Dendritic cell treated with granulocyte-macrophage colony-stimulating factor and Interleukin-4, amounts not matched to agents 40 ng/mL and 50 ng/mL, for 4 days (primary cell): ENCODE measurements at regions not wholly inside any gene's neighbourhood (a gene's known extent, or its start where the extent isn't known, plus 50 kb on each side); places are given as distances from the start of the nearest gene placed in this dataset.

ENCODE experiments used
- H3K27ac Mint-ChIP-seq: one replicate; pipeline ENCODE4 v1.8.0; 2022; ENCODE audit warnings: mild to moderate bottlenecking, mixed read lengths
- H3K27me3 Mint-ChIP-seq: one replicate; pipeline ENCODE4 v1.8.0; 2022; ENCODE audit warnings: mild to moderate bottlenecking, mixed read lengths
- H3K36me3 Mint-ChIP-seq: one replicate; pipeline ENCODE4 v1.8.0; 2022; ENCODE audit warnings: low read depth, mixed read lengths
- H3K4me1 Mint-ChIP-seq: one replicate; pipeline ENCODE4 v1.8.0; 2022; ENCODE audit warnings: low read depth, mixed read lengths
- H3K4me3 Mint-ChIP-seq: one replicate; pipeline ENCODE4 v1.8.0; 2022; ENCODE audit warnings: mild to moderate bottlenecking, moderate library complexity, mixed read lengths
- H3K9me3 Mint-ChIP-seq: one replicate; pipeline ENCODE4 v1.8.0; 2022; ENCODE audit warnings: mixed read lengths
- intact Hi-C: fragments of 100-400 bp; cut with micrococcal nuclease; formaldehyde crosslinking; loops from one replicate; pipeline ENCODE4 v1.15.0; 2022

DNA sequence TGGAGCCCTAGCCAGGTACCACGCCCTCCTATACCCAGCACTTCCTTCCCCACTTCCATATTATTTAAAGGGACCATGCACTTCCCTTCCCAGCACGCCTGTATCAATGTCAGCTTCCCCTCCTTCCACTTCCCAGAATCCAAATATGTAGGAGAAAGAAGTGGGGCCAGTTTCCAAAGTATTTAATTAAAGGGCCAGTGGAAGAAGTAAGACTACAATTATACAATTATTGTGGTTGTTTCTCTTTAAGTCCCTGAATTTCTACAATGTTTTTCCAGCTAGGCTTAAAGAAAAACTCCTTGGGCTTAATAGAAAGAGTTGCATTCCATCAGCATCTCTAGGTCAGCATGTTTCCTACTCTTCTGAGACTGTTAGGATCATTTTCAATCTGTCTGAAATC lies 515.8 kb downstream of the PREX1 start:
- peaks cover 19% of the 10 kb centered on the region for H3K27me3 Mint-ChIP-seq
- no peak overlapping the region for H3K27ac Mint-ChIP-seq
- no peaks in the 10 kb centered on the region for H3K9me3 Mint-ChIP-seq
- H3K4me3 Mint-ChIP-seq = no peak overlapping the region
- intact Hi-C loops = no loop called here
- no peaks in the 10 kb centered on the region for H3K36me3 Mint-ChIP-seq
- no peaks in the 10 kb centered on the region for H3K4me1 Mint-ChIP-seq

DNA sequence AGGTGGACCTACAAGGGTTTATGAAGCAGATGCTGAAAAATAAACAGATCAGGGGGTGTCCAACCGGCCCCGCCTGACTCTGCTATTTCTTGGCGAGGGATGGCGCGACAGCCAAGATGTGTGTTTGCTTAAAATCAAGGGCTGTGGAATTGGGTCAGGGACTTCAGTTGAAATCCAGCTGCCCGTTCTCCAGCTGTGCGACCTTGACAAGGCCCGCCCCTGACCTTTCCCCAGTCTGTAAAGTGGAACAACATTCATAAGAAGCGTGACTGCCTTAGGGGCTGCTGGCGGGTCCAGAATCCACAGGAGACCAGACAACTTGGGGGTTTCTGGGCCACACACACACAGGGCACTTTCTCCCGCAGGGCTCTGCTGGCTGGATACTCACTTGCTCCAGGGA lies 517.5 kb downstream of the PREX1 start:
- Mint-ChIP-seq H3K27me3 (peaks cover 17% of the 10 kb centered on the region), H3K27ac (no peak overlapping the region), H3K9me3 (no peaks in the 10 kb centered on the region), H3K4me3 (no peak overlapping the region), H3K4me1 (no peaks in the 10 kb centered on the region), H3K36me3 (no peaks in the 10 kb centered on the region)
- intact Hi-C loops = no loop called here

DNA sequence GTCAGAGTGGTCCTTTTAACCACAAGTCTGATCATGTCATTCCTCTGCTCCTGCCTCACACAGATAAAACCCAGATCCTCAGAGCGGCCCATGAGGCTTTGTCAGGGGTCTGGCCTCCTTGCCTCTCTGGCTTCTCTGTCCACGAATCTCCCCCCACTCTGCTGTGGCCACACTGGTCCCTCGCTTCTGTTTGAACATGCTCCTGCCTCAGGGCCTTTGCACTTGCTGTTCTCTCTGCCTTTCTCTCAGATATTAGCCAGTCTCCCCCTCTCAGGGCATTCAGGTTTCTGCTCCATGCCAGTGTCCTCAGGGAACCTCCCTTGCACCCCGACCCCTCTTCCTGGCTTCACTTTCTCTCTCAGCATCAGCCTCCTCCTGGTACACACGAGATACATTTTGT lies 518.5 kb downstream of the PREX1 start:
- H3K27ac Mint-ChIP-seq = no peak overlapping the region
- intact Hi-C loops = loop anchor here (10.0 kb wide), 1 partner anchor 1144 kb away; no protein-coding TSS in a partner anchor
- no peaks in the 10 kb centered on the region for H3K36me3 Mint-ChIP-seq
- no peaks in the 10 kb centered on the region for H3K4me1 Mint-ChIP-seq
- H3K9me3 Mint-ChIP-seq = no peaks in the 10 kb centered on the region
- H3K4me3 Mint-ChIP-seq = no peak overlapping the region
- H3K27me3 Mint-ChIP-seq = peaks cover 15% of the 10 kb centered on the region

DNA sequence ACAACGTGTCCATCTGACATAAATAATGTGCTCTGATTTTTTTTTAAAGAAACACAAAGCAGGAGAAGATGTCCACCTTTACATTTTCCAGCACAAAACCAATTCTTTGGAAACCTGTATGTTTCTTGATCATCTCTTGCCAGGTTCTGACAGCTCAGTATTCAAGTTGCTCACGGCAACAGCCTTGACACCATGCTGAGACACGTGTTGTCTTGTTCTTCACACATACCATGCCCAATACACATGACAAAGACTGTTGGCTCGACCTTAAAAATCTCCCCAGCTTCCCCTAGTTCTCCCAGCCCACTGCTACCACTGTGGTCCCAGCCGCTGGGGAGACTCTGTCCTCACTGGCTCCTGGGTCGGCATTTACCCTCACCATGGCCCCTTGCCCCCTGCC lies 518.9 kb downstream of the PREX1 start:
- Mint-ChIP-seq H3K36me3 (no peaks in the 10 kb centered on the region), H3K27ac (no peak overlapping the region), H3K27me3 (peaks cover 15% of the 10 kb centered on the region), H3K9me3 (no peaks in the 10 kb centered on the region), H3K4me3 (no peak overlapping the region), H3K4me1 (no peaks in the 10 kb centered on the region)
- intact Hi-C loops = loop anchor here (10.0 kb wide), 1 partner anchor 1144 kb away; no protein-coding TSS in a partner anchor

DNA sequence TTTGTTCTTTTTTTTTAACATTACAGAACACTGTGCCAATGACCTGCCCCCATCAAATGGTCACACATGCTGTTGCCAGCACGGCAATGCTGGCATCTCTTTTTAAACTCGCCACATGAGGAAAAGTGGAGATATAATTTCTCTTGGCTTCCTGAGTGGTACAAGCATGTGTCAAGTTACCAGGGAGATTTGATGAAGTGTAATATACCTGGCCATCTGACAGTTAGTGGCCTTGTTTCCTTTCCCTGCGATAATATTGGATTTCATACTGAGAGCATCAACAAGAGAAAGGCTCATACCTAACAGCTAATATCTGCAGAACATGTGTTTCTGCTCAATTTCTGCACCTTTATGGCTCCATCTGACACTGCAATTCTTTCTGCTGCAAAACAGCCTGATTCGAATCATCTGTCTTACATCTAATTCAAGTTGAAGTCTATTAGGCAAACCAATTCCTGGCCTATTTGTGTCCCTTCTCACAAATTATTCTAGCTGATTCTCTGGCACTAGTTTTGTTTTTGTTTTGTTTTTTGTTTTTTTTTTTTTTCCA lies 519.5 kb downstream of the PREX1 start:
- no peaks in the 10 kb centered on the region for H3K9me3 Mint-ChIP-seq
- no peaks in the 10 kb centered on the region for H3K36me3 Mint-ChIP-seq
- H3K4me1 Mint-ChIP-seq = no peaks in the 10 kb centered on the region
- intact Hi-C loops = loop anchor here (10.0 kb wide), 1 partner anchor 1144 kb away; no protein-coding TSS in a partner anchor
- H3K4me3 Mint-ChIP-seq = no peak overlapping the region
- peaks cover 14% of the 10 kb centered on the region for H3K27me3 Mint-ChIP-seq
- no peak overlapping the region for H3K27ac Mint-ChIP-seq

DNA sequence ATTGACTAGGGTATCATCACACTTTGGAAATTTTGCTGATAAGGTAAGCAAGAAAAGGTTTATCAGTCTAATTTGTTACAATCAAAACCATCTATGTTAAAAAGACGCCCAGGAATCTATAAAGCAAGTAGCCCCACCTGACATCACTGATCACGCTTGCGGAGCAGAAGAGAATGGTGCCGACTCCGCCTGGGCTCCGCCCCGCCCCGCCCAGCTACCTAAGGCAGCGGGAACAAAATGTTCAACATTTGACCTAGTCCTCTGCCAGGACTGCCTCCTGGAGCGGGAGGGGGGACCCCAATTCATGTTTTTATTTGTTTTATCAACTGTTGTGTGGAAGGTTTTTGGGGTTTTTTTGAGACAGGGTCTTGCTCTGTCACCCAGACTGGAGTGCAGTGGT lies 520.5 kb downstream of the PREX1 start:
- Mint-ChIP-seq H3K9me3 (no peaks in the 10 kb centered on the region), H3K4me1 (no peaks in the 10 kb centered on the region), H3K27ac (no peak overlapping the region), H3K27me3 (peaks cover 14% of the 10 kb centered on the region), H3K4me3 (no peak overlapping the region), H3K36me3 (no peaks in the 10 kb centered on the region)
- intact Hi-C loops = loop anchor here (10.0 kb wide), 1 partner anchor 1142 kb away; no protein-coding TSS in a partner anchor

DNA sequence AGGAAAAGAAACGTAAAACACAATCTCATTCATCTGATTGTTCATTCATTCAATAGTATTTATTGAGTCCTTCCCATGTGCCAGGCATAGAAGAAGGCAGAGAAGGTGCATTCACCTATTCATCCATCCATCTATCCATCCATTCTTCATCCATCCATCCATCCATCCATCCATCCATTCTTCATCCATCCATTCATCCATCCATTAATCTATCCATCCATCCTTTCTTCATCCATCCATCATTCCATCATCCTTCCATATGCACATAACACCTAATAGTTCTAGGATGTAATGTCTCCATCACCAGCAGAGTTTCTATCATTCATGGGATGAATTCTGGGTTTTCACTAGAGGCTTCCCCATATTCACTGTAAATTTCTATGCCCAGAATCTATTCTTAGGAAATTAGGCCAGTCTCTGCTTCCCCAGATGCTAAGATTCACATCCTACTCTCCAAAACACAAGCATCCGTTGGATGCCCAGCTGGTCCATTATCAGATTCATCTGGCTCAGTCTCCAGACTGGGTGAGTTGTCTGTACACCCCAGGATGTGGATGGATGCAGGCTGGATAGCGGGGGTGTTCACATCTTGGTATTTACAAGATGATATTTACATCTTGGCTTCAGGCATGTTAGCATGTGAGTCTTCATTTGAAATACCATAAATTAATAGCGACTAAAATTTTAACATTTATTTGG lies 517.7 kb upstream of the SULF2 start:
- intact Hi-C loops = loop anchor here (10.0 kb wide), 1 partner anchor 1138 kb away; no protein-coding TSS in a partner anchor
- Mint-ChIP-seq H3K36me3 (no peaks in the 10 kb centered on the region), H3K27ac (no peak overlapping the region), H3K9me3 (no peaks in the 10 kb centered on the region), H3K27me3 (peaks cover 10% of the 10 kb centered on the region), H3K4me3 (no peak overlapping the region), H3K4me1 (no peaks in the 10 kb centered on the region)

DNA sequence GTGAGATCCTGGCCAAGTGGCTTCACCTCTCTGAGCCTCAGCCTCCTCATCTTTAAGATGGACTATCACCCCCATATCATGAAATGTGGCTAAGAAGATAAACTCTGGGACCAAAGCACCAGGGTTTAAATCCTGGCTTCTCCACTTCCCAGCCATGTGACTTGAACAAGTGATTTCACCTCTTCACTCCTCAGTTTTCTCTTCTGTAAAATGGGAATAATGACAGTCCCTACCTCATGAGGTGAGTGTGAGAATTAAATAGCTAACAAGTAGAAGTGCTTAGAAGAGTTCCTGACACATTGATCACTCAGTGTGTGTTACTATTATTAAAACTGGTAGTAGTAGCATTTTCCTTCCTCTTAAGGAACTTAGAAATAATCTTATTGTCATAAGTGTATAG lies 516.9 kb upstream of the SULF2 start:
- Mint-ChIP-seq H3K27ac (no peak overlapping the region), H3K27me3 (peaks cover 9% of the 10 kb centered on the region), H3K4me3 (no peak overlapping the region), H3K36me3 (no peaks in the 10 kb centered on the region), H3K9me3 (no peaks in the 10 kb centered on the region), H3K4me1 (no peaks in the 10 kb centered on the region)
- intact Hi-C loops = loop anchor here (10.0 kb wide), 1 partner anchor 1137 kb away; no protein-coding TSS in a partner anchor

DNA sequence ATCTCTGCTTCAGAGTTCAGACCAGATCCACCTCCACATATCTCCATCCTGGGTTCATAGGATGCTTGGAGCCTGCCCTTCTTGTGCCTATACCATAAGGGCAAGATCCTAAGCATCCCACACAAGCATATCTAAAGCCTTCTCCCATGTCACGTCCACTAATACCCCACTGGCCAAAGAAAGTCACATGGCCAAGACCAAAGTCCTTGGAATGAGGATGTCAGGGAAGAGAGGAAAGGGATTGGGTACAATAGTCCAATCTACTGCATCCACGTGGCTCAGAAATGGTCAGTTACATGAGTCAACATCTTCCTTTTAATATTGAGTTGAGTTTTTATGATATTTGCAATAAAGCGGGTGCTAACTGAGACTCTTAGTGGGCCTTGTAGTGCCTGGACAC lies 515.9 kb upstream of the SULF2 start:
- no peaks in the 10 kb centered on the region for H3K9me3 Mint-ChIP-seq
- H3K36me3 Mint-ChIP-seq = no peaks in the 10 kb centered on the region
- H3K4me3 Mint-ChIP-seq = no peak overlapping the region
- H3K4me1 Mint-ChIP-seq = no peaks in the 10 kb centered on the region
- H3K27ac Mint-ChIP-seq = no peak overlapping the region
- peaks cover 13% of the 10 kb centered on the region for H3K27me3 Mint-ChIP-seq
- intact Hi-C loops = loop anchor here (10.0 kb wide), 1 partner anchor 1136 kb away; no protein-coding TSS in a partner anchor

DNA sequence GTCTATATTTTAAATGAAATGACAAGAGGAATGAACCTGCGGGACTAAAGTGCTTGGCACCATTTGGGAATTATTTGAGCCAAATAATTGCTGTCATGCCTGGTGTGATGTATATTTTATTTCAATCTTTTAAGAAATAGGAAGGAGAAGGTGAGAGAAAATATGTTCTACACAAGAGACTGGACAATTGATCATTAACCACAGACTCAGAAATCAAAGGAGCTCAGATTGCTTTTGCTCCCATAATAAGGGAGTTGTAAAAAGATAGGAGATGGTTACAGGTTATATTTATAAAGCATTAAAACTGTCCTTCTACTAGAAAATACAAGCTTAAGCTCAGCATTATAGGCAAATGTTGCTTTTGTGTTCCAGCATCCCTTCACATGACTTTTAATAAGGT lies 515.2 kb upstream of the SULF2 start:
- H3K36me3 Mint-ChIP-seq = no peaks in the 10 kb centered on the region
- H3K4me3 Mint-ChIP-seq = no peak overlapping the region
- no peaks in the 10 kb centered on the region for H3K9me3 Mint-ChIP-seq
- no peak overlapping the region for H3K27ac Mint-ChIP-seq
- intact Hi-C loops = loop anchor here (10.0 kb wide), 1 partner anchor 1136 kb away; no protein-coding TSS in a partner anchor
- no peaks in the 10 kb centered on the region for H3K4me1 Mint-ChIP-seq
- H3K27me3 Mint-ChIP-seq = peaks cover 14% of the 10 kb centered on the region

DNA sequence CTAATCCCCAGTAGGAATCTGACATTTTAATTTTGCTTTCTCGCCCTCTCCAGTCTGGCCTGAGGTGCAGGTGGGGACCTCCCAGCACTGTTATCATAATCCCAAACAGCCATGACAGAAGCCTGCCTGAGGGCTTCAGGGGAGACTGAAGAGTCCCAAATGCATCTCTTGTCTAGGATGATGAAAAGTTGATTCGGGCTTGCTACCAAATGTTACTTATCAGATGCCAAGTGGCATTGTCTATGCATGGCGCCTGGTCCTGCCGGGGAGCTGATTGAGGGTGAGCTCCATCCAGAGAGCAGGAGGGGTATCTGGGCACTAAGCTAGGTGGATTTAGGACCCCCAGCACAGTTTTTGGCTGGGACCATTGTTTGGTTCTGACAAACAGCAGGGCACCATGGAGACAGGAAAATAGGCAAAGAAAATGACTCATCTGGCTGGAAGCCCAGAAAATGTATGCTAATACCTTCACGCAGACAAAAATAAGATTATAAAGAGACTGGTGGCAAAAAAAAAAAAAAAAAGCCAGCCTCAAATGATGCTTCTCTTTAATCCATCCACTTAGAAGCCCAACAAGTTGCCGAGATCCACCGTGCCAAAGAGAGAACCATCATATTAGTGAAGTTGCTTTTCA lies 513.7 kb upstream of the SULF2 start:
- H3K36me3 Mint-ChIP-seq = no peaks in the 10 kb centered on the region
- no peak overlapping the region for H3K4me3 Mint-ChIP-seq
- intact Hi-C loops = no loop called here
- no peaks in the 10 kb centered on the region for H3K9me3 Mint-ChIP-seq
- H3K27me3 Mint-ChIP-seq = peaks cover 14% of the 10 kb centered on the region
- H3K27ac Mint-ChIP-seq = no peak overlapping the region
- no peaks in the 10 kb centered on the region for H3K4me1 Mint-ChIP-seq

DNA sequence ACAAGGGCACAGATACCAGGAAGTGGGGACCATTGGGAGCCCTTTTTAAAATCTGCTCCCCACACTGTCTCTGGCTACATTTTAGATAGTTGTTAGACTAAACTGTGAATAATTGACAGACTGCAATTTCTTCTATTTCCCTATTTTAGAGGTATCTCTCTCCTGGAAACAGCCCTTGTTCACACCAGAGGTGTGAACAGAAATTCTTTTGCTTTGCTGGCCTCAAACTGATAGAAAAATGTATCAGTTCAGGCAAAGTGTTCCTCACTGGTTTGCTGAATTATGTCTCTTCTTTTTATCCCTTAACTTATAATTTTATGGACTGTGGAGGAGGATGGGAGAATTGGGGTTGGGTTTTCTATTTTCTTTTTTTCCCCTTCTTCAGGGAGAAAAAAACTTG lies 513.2 kb upstream of the SULF2 start:
- intact Hi-C loops = no loop called here
- no peaks in the 10 kb centered on the region for H3K9me3 Mint-ChIP-seq

DNA sequence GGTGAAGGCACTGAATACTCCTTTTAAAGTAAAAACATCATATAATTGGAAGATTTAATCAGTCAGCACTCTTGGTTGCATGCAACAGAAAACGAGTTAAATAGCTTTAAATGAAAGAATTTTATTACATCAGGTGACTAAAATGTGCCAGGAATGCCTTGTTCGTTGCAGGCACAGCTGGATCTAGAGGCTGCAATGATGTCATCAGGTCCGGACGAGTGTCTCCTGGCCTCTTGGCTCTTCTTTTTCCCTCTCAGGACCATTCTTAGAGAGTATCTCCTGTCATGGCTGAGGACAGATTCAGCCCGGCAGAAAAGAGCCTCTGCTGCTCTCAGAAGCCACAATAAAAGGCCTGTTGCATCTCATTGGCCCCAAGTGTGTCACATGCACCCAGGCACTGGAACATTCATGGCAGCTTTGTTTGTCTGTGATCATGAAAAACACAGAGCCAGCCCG lies 510.7 kb upstream of the SULF2 start:
- no peaks in the 10 kb centered on the region for H3K36me3 Mint-ChIP-seq
- intact Hi-C loops = no loop called here

More for the DNA sequence above, 513.2 kb upstream of the SULF2 start:
- Mint-ChIP-seq H3K27ac (no peak overlapping the region), H3K4me1 (no peaks in the 10 kb centered on the region), H3K36me3 (no peaks in the 10 kb centered on the region), H3K27me3 (peaks cover 16% of the 10 kb centered on the region), H3K4me3 (no peak overlapping the region)

DNA sequence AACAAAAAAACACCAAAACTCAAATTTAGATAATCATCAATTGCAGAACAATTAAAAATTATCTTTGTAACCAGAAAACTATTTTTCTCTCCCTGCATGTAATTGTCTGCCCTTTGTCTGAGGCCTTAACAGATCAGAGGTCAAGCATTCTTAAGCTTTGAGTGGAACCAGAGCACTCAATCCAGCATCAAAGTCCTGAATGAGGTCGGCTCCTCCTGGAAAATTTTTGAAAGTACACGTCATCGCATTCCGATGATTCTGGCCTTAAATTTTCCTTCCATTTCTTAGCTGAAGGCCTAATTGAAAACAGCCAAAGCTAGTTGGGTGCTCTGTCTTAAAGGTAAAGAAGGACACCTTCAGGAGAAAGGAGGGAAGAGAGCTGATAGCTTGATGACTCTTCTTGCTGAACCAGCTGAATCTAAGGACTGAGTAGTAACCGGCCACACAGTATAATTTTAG lies 510.2 kb upstream of the SULF2 start:
- intact Hi-C loops = no loop called here
- peaks cover 16% of the 10 kb centered on the region for H3K27me3 Mint-ChIP-seq
- H3K27ac Mint-ChIP-seq = no peak overlapping the region
- no peaks in the 10 kb centered on the region for H3K9me3 Mint-ChIP-seq
- H3K36me3 Mint-ChIP-seq = no peaks in the 10 kb centered on the region
- H3K4me1 Mint-ChIP-seq = no peaks in the 10 kb centered on the region
- no peak overlapping the region for H3K4me3 Mint-ChIP-seq

More for the DNA sequence above, 510.7 kb upstream of the SULF2 start:
- Mint-ChIP-seq H3K27me3 (peaks cover 16% of the 10 kb centered on the region), H3K27ac (no peak overlapping the region), H3K4me1 (no peaks in the 10 kb centered on the region), H3K9me3 (no peaks in the 10 kb centered on the region), H3K4me3 (no peak overlapping the region)
